IMR-90 (cell line): ENCODE measurements at regions not wholly inside any gene's neighbourhood (a gene's known extent, or its start where the extent isn't known, plus 50 kb on each side); places are given as distances from the start of the nearest gene placed in this dataset.

Experiments
- ATAC-seq: fragments of 200-7000 bp; cut with Tn5 transposase; 2 replicates; pipeline ENCODE4 v1.9.1; 2020; ENCODE audit warnings: low read depth, mild to moderate bottlenecking, moderate library complexity
- BruUV-seq: library from RNA; stranded (reverse); fragments of 400-500 nt; replicated peaks from 2 replicates; lab custom pipeline; 2021; lab: Mats Ljungman, UMichigan
- CTCF ChIA-PET: fragments of 300-600 bp; formaldehyde crosslinking; extraction: SDS; loops from one replicate; lab custom pipeline; 2021; ENCODE audit warnings: antibody characterized with exemption; lab: Yijun Ruan, JAX
- POLR2A ChIA-PET: fragments of 300-600 bp; sonication (Branson Sonifier 250); formaldehyde crosslinking; loops from one replicate; lab custom pipeline; 2022; ENCODE audit warnings: antibody characterized with exemption; ENCODE audit not compliant: unreplicated experiment; lab: Charles Lee
- DNase-seq: peaks from one replicate; pipeline ENCODE4 v3.0.0; 2013
- H2AFZ ChIP-seq: replicated peaks from 2 replicates; pipeline ENCODE3; 2013; ENCODE audit warnings: low read length, mild to moderate bottlenecking; ENCODE audit not compliant: poor library complexity
- H2AK5ac ChIP-seq: 2 replicates; pipeline ENCODE4 v1.6.1; 2013; ENCODE audit warnings: low read depth, low read length, inconsistent platforms
- H2AK9ac ChIP-seq: replicated peaks from 2 replicates; pipeline ENCODE3; 2013; ENCODE audit warnings: mild to moderate bottlenecking, low read depth, low read length, moderate library complexity; ENCODE audit not compliant: poor library complexity
- H2BK120ac ChIP-seq: 2 replicates; pipeline ENCODE4 v1.6.1; 2013; ENCODE audit warnings: low read depth, low read length, inconsistent platforms
- H2BK15ac ChIP-seq: 3 replicates; pipeline ENCODE4 v1.6.1; 2013; ENCODE audit warnings: low read depth, low read length, inconsistent platforms
- H2BK20ac ChIP-seq: 2 replicates; pipeline ENCODE4 v1.6.1; 2013; ENCODE audit warnings: low read depth, mild to moderate bottlenecking, inconsistent platforms, low read length, moderate library complexity
- H2BK5ac ChIP-seq: 2 replicates; pipeline ENCODE4 v1.6.1; 2013; ENCODE audit warnings: mild to moderate bottlenecking, low read depth, low read length, inconsistent platforms; ENCODE audit not compliant: poor library complexity, severe bottlenecking
- H3K14ac ChIP-seq: replicated peaks from 2 replicates; pipeline ENCODE4 v1.6.1; 2013; ENCODE audit warnings: low read depth, low read length, inconsistent platforms
- H3K18ac ChIP-seq: 2 replicates; pipeline ENCODE4 v1.6.1; 2013; ENCODE audit warnings: low read depth, low read length, control low read depth
- H3K23ac ChIP-seq: 2 replicates; pipeline ENCODE4 v1.6.1; 2013; ENCODE audit warnings: low read depth, low read length, inconsistent platforms
- H3K27ac ChIP-seq: 2 replicates; pipeline ENCODE4 v1.5.1; 2013; ENCODE audit warnings: mild to moderate bottlenecking, control low read depth, low read length; ENCODE audit not compliant: insufficient read depth
- H3K27me3 ChIP-seq: 2 replicates; pipeline ENCODE4 v1.6.1; 2013; ENCODE audit warnings: low read length; ENCODE audit not compliant: control insufficient read depth, insufficient read depth
- H3K36me3 ChIP-seq: 2 replicates; pipeline ENCODE4 v1.6.1; 2013; ENCODE audit warnings: low read length, mixed read lengths; ENCODE audit not compliant: control insufficient read depth, insufficient read depth
- H3K4ac ChIP-seq: 2 replicates; pipeline ENCODE4 v1.6.1; 2013; ENCODE audit warnings: low read depth, low read length, inconsistent platforms
- H3K4me1 ChIP-seq: 2 replicates; pipeline ENCODE4 v1.6.1; 2013; ENCODE audit warnings: low read length, mixed read lengths; ENCODE audit not compliant: control insufficient read depth, insufficient read depth
- H3K4me2 ChIP-seq: 2 replicates; pipeline ENCODE4 v1.6.1; 2013; ENCODE audit warnings: low read depth, mild to moderate bottlenecking, control low read depth, low read length, moderate library complexity
- H3K4me3 ChIP-seq: 2 replicates; pipeline ENCODE4 v1.5.1; 2013; ENCODE audit warnings: low read depth, mild to moderate bottlenecking, control low read depth, low read length, moderate library complexity; ENCODE audit not compliant: insufficient read depth
- H3K56ac ChIP-seq: 2 replicates; pipeline ENCODE4 v1.6.1; 2013; ENCODE audit warnings: low read length, inconsistent platforms; ENCODE audit not compliant: insufficient read depth; ENCODE audit errors: extremely low read depth
- H3K79me1 ChIP-seq, 2 experiments: 2 replicates each; pipeline ENCODE4 v1.6.1; 2013; ENCODE audit warnings: low read length in 2 of 2, inconsistent platforms in 1 of 2, low read depth in 1 of 2
- H3K9ac ChIP-seq: 2 replicates; pipeline ENCODE4 v1.6.1; 2013; ENCODE audit warnings: low read depth, low read length, control low read depth
- H3K9me1 ChIP-seq: 2 replicates; pipeline ENCODE4 v1.6.1; 2013; ENCODE audit warnings: low read length, inconsistent platforms; ENCODE audit not compliant: insufficient read depth
- H3K9me3 ChIP-seq: 2 replicates; pipeline ENCODE4 v1.6.1; 2013; ENCODE audit warnings: low read length; ENCODE audit not compliant: control insufficient read depth, insufficient read depth
- H4K20me1 ChIP-seq: 2 replicates; pipeline ENCODE4 v1.6.1; 2013; ENCODE audit warnings: low read length, inconsistent platforms; ENCODE audit not compliant: insufficient read depth
- H4K5ac ChIP-seq: 2 replicates; pipeline ENCODE4 v1.6.1; 2013; ENCODE audit warnings: mild to moderate bottlenecking, low read depth, low read length, control low read depth
- H4K8ac ChIP-seq, 2 experiments: 2 replicates each; pipeline ENCODE4 v1.6.1; 2013; ENCODE audit warnings: low read depth in 2 of 2, low read length in 2 of 2, control low read depth in 1 of 2, inconsistent platforms in 1 of 2
- H4K91ac ChIP-seq: 2 replicates; pipeline ENCODE4 v1.6.1; 2013; ENCODE audit warnings: low read depth, low read length, inconsistent platforms; ENCODE audit not compliant: insufficient read depth
- BHLHE40 ChIP-seq: fragments of 150-350 bp; IDR thresholded peaks from 2 replicates; pipeline ENCODE4 v1.6.1; 2016; ENCODE audit warnings: mild to moderate bottlenecking, low read depth, low read length
- NFE2L2 ChIP-seq: fragments of 150-350 bp; IDR thresholded peaks from 2 replicates; pipeline ENCODE4 v1.6.1; 2016; ENCODE audit warnings: low read depth, mild to moderate bottlenecking, low read length
- WGBS, 2 experiments: methylation state at CpG; one replicate each; pipeline versions ENCODE4 v1.1.5 to v1.1.7; 2013; ENCODE audit warnings: missing lambda C conversion rate in 2 of 2; ENCODE audit not compliant: insufficient read length in 1 of 2; ENCODE audit errors: extremely low coverage in 2 of 2; 5-methylcytosine and 5-hydroxymethylcytosine counted together
- dilution Hi-C: fragments of 300-500 bp; cut with HindIII; formaldehyde crosslinking; loops from one replicate; pipeline ENCODE4 v1.14.3; 2018; ENCODE audit warnings: low sequenced_read_pairs; ENCODE audit not compliant: unreplicated experiment
- in situ Hi-C: fragments of 300-500 bp; cut with MboI; formaldehyde crosslinking; loops from 3 replicates; pipeline ENCODE4 v1.14.3; 2019; ENCODE audit warnings: low sequenced_read_pairs, inconsistent platforms, mixed read lengths
- intact Hi-C: fragments of 100-400 bp; cut with micrococcal nuclease; formaldehyde crosslinking; loops from 2 replicates; pipeline ENCODE4 v1.10.0; 2022

- H3K27me3 ChIP-seq: no peaks in the 10 kb centered on the region
- H2BK120ac ChIP-seq: no peak overlapping the region
- TF ChIP-seq NFE2L2 (no peak), BHLHE40 (no peak)
- no peak overlapping the region for H4K91ac ChIP-seq
- ChIA-PET CTCF (interaction anchor here (0.6 to 1.2 kb wide), 3 partner anchors 18 to 1683 kb away, joined by 3 to 6 read pairs (median 6); no protein-coding TSS in a partner anchor), POLR2A (no interaction called here)
- H2BK5ac ChIP-seq: no peak overlapping the region
- H2AK9ac ChIP-seq: no peak overlapping the region
- in situ Hi-C loops (no loop called here), intact Hi-C loops (no loop called here), dilution Hi-C loops (no loop called here)
- H2AK5ac ChIP-seq: no peak overlapping the region
- H3K9ac ChIP-seq: no peak overlapping the region
- DNase-seq (no peak), ATAC-seq (no peak)
- no peak overlapping the region for H3K4me3 ChIP-seq
- BruUV-seq: no TSS peak
- H3K9me1 ChIP-seq: no peaks in the 10 kb centered on the region
- H3K36me3 ChIP-seq: no peaks in the 10 kb centered on the region
- H4K20me1 ChIP-seq: no peaks in the 10 kb centered on the region
- no peak overlapping the region for H3K56ac ChIP-seq
- no peak overlapping the region for H2BK20ac ChIP-seq
- no peak overlapping the region for H3K4me2 ChIP-seq
- H3K4me1 ChIP-seq: no peaks in the 10 kb centered on the region
- no peaks in the 10 kb centered on the region for H3K9me3 ChIP-seq
- no peak overlapping the region for H3K14ac ChIP-seq
- H3K18ac ChIP-seq: no peak overlapping the region
- H3K4ac ChIP-seq: no peak overlapping the region
- no peak overlapping the region for H4K5ac ChIP-seq
- H2BK15ac ChIP-seq: no peak overlapping the region
- H2AFZ ChIP-seq: no peak overlapping the region
- no CpG with 5 or more reads among the region's 1 CpG for WGBS, 2 experiments
- no peak overlapping the region for H3K27ac ChIP-seq
- H3K23ac ChIP-seq: no peak overlapping the region
- no peak overlapping the region for H4K8ac ChIP-seq
- no peaks in the 10 kb centered on the region for H3K79me1 ChIP-seq
These were observed 530.4 kb upstream of the INTU start for GRCh38 chr4:127102361-127102760.
